SK-N-SH treated with all-trans-retinoic acid at 6 μM for 48 hours (cell line): ENCODE measurements at regions not wholly inside any gene's neighbourhood (a gene's known extent, or its start where the extent isn't known, plus 50 kb on each side); places are given as distances from the start of the nearest gene placed in this dataset.

ENCODE experiments used
- ATAC-seq: fragments of 200-7000 bp; cut with Tn5 transposase; 3 replicates; pipeline ENCODE4 v1.9.1; 2020; ENCODE audit warnings: mild to moderate bottlenecking, moderate library complexity
- BACH2 ChIP-seq: fragments of 250-450 bp; sonication (Bioruptor Pico); IDR thresholded peaks from 2 replicates; pipeline ENCODE4 v1.9.0; 2021; ENCODE audit warnings: mild to moderate bottlenecking, borderline replicate concordance
- ESRRG ChIP-seq: fragments of 250-450 bp; sonication (Bioruptor Pico); IDR thresholded peaks from 2 replicates; pipeline ENCODE4 v1.6.1; 2021; ENCODE audit warnings: mild to moderate bottlenecking
- GLIS3 ChIP-seq: fragments of 250-450 bp; sonication (Bioruptor Pico); IDR thresholded peaks from 2 replicates; pipeline ENCODE4 v1.5.0; 2020; ENCODE audit warnings: mild to moderate bottlenecking, moderate library complexity
- ISL1 ChIP-seq: fragments of 250-450 bp; sonication (Bioruptor Pico); IDR thresholded peaks from 2 replicates; pipeline ENCODE4 v2.1.2; 2022; ENCODE audit warnings: mild to moderate bottlenecking, moderate library complexity
- OSR1 ChIP-seq: fragments of 250-450 bp; sonication (Bioruptor Pico); IDR thresholded peaks from 2 replicates; pipeline ENCODE4 v1.8.0; 2022; ENCODE audit warnings: moderate library complexity, mild to moderate bottlenecking, inconsistent platforms
- PPARA ChIP-seq: fragments of 250-450 bp; sonication (Bioruptor Pico); IDR thresholded peaks from 2 replicates; pipeline ENCODE4 v1.5.0; 2020; ENCODE audit warnings: mild to moderate bottlenecking, borderline replicate concordance
- RARB ChIP-seq: fragments of 250-450 bp; sonication (Bioruptor Pico); IDR thresholded peaks from 2 replicates; pipeline ENCODE4 v1.8.0; 2021; ENCODE audit warnings: mild to moderate bottlenecking, moderate library complexity
- SNAI2 ChIP-seq: fragments of 250-450 bp; sonication (Bioruptor Pico); IDR thresholded peaks from 2 replicates; pipeline ENCODE4 v1.5.0; 2020; ENCODE audit warnings: mild to moderate bottlenecking, moderate library complexity
- TCF4 ChIP-seq: fragments of 250-450 bp; sonication (Bioruptor Pico); IDR thresholded peaks from 2 replicates; pipeline ENCODE4 v1.8.0; 2021; ENCODE audit warnings: mild to moderate bottlenecking, moderate library complexity, borderline replicate concordance
- TOX ChIP-seq: fragments of 250-450 bp; sonication (Bioruptor Pico); IDR thresholded peaks from 2 replicates; pipeline ENCODE4 v1.8.0; 2021; ENCODE audit warnings: mild to moderate bottlenecking, moderate library complexity, borderline replicate concordance
- ZC3H10 ChIP-seq: fragments of 250-450 bp; sonication (Bioruptor Pico); IDR thresholded peaks from 2 replicates; pipeline ENCODE4 v1.5.1; 2021; ENCODE audit warnings: mild to moderate bottlenecking, moderate library complexity
- ZFP30 ChIP-seq: fragments of 450-650 bp; formaldehyde crosslinking; IDR thresholded peaks from 2 replicates; pipeline ENCODE4 v1.5.0; 2022; ENCODE audit warnings: mild to moderate bottlenecking, moderate library complexity
- ZNF565 ChIP-seq: fragments of 450-650 bp; formaldehyde crosslinking; conservative IDR thresholded peaks from 2 replicates; pipeline ENCODE4 v1.5.0; 2020; ENCODE audit warnings: low read depth, mild to moderate bottlenecking, moderate library complexity
- ZNF70 ChIP-seq: fragments of 450-650 bp; formaldehyde crosslinking; IDR thresholded peaks from 2 replicates; pipeline ENCODE4 v1.5.0; 2020; ENCODE audit warnings: mild to moderate bottlenecking, moderate library complexity
- ZNF8 ChIP-seq: fragments of 450-650 bp; formaldehyde crosslinking; IDR thresholded peaks from 2 replicates; pipeline ENCODE4 v1.5.0; 2020; ENCODE audit warnings: mild to moderate bottlenecking, moderate library complexity
- TF ChIP-seq, protein P1 (sequence below): fragments of 250-450 bp; sonication (Bioruptor Pico); IDR thresholded peaks from 2 replicates; pipeline ENCODE4 v1.8.0; 2021; ENCODE audit warnings: low read depth, mild to moderate bottlenecking, moderate library complexity, borderline replicate concordance
- TF ChIP-seq, protein P2 (sequence below): fragments of 250-450 bp; sonication (Bioruptor Pico); IDR thresholded peaks from 2 replicates; pipeline ENCODE4 v1.5.1; 2021; ENCODE audit warnings: mild to moderate bottlenecking, moderate library complexity
- TF ChIP-seq, protein P3 (sequence below): fragments of 250-450 bp; sonication (Bioruptor Pico); IDR thresholded peaks from 2 replicates; pipeline ENCODE4 v1.5.0; 2020; ENCODE audit warnings: mild to moderate bottlenecking, moderate library complexity
- TF ChIP-seq, protein P4 (sequence below): fragments of 250-450 bp; sonication (Bioruptor Pico); IDR thresholded peaks from 2 replicates; pipeline ENCODE4 v1.8.0; 2020; ENCODE audit warnings: mild to moderate bottlenecking, moderate library complexity, borderline replicate concordance
- TF ChIP-seq, protein P5 (sequence below): fragments of 250-450 bp; sonication (Bioruptor Pico); IDR thresholded peaks from 2 replicates; pipeline ENCODE4 v1.5.1; 2020; ENCODE audit warnings: low read depth, mild to moderate bottlenecking, moderate library complexity

DNA sequence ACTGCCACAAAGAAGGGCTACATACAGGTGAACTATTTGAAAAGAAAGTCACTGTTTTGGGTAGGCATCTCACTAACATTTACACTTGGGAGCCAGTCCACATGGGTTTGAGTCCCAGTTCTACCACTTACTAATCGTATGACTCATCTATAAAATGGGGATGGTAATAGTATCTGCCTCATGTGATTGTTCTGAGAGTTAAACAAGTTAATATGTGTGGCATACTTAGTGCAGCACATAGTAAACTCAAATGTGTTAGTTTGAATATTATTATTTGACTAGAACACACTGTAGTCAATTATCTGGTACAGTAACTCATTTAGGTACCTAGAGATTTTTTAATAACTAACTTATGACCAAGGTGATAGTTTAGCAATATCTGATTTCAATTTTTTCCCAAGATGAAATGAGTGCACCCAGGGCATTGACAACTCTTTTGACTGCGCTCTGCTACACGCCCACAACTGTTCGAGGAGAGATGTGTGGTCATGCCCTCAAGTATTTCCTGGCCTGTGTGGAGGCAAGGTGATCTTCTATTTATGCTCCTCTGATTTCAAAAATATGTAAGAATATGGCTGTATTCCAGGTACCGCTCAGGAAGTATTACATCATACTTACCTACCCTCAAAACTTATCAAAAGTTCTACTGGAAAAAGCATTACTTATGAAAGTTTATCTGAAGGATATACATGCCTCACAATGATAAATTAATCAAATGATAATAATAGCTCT, 210.6 kb upstream of the EGLN3 start:
- ATAC-seq = no peak
- no peak for TF ChIP-seq ZNF565 (CRISPR knock-in tag)
- no peak for TF ChIP-seq OSR1 (CRISPR knock-in tag)
- TF ChIP-seq, protein P1, sequence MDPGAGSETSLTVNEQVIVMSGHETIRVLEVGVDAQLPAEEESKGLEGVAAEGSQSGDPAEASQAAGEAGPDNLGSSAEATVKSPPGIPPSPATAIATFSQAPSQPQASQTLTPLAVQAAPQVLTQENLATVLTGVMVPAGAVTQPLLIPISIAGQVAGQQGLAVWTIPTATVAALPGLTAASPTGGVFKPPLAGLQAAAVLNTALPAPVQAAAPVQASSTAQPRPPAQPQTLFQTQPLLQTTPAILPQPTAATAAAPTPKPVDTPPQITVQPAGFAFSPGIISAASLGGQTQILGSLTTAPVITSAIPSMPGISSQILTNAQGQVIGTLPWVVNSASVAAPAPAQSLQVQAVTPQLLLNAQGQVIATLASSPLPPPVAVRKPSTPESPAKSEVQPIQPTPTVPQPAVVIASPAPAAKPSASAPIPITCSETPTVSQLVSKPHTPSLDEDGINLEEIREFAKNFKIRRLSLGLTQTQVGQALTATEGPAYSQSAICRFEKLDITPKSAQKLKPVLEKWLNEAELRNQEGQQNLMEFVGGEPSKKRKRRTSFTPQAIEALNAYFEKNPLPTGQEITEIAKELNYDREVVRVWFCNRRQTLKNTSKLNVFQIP (CRISPR knock-in tag) = no peak
- TF ChIP-seq ZFP30 (CRISPR knock-in tag) = no peak
- no peak for TF ChIP-seq TOX

DNA sequence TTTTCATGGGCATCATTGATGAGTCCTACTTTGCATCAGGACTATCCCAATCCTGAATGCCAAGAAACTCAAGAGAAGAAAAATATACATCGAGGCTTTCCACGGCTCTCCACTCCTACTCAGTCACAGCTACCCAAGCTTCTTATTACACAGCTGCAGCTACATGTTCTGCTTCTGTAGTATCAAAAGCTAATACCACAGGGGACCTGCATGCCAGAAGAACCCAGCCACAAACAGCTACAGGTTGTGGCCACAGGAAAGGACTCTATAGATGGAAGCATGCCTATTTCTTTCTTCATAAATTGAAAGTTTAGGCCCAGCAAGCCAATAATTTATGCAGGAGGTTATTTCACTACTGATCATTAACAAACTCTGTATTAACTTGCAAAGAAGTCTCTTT, 209.7 kb upstream of the EGLN3 start:
- TF ChIP-seq, protein P2, sequence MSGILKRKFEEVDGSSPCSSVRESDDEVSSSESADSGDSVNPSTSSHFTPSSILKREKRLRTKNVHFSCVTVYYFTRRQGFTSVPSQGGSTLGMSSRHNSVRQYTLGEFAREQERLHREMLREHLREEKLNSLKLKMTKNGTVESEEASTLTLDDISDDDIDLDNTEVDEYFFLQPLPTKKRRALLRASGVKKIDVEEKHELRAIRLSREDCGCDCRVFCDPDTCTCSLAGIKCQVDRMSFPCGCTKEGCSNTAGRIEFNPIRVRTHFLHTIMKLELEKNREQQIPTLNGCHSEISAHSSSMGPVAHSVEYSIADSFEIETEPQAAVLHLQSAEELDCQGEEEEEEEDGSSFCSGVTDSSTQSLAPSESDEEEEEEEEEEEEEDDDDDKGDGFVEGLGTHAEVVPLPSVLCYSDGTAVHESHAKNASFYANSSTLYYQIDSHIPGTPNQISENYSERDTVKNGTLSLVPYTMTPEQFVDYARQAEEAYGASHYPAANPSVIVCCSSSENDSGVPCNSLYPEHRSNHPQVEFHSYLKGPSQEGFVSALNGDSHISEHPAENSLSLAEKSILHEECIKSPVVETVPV (CRISPR knock-in tag) = no peak
- TF ChIP-seq ZNF8 (CRISPR knock-in tag) (no peak), PPARA (CRISPR knock-in tag) (no peak), SNAI2 (CRISPR knock-in tag) (no peak), ISL1 (CRISPR knock-in tag) (no peak), TOX (no peak), BACH2 (CRISPR knock-in tag) (no peak), ZNF565 (CRISPR knock-in tag) (no peak), ESRRG (no peak), RARB (CRISPR knock-in tag) (no peak), TCF4 (CRISPR knock-in tag) (no peak), ZNF70 (CRISPR knock-in tag) (no peak), ZFP30 (CRISPR knock-in tag) (no peak), GLIS3 (no peak)
- TF ChIP-seq, protein P1 (CRISPR knock-in tag) = no peak
- TF ChIP-seq, protein P3, sequence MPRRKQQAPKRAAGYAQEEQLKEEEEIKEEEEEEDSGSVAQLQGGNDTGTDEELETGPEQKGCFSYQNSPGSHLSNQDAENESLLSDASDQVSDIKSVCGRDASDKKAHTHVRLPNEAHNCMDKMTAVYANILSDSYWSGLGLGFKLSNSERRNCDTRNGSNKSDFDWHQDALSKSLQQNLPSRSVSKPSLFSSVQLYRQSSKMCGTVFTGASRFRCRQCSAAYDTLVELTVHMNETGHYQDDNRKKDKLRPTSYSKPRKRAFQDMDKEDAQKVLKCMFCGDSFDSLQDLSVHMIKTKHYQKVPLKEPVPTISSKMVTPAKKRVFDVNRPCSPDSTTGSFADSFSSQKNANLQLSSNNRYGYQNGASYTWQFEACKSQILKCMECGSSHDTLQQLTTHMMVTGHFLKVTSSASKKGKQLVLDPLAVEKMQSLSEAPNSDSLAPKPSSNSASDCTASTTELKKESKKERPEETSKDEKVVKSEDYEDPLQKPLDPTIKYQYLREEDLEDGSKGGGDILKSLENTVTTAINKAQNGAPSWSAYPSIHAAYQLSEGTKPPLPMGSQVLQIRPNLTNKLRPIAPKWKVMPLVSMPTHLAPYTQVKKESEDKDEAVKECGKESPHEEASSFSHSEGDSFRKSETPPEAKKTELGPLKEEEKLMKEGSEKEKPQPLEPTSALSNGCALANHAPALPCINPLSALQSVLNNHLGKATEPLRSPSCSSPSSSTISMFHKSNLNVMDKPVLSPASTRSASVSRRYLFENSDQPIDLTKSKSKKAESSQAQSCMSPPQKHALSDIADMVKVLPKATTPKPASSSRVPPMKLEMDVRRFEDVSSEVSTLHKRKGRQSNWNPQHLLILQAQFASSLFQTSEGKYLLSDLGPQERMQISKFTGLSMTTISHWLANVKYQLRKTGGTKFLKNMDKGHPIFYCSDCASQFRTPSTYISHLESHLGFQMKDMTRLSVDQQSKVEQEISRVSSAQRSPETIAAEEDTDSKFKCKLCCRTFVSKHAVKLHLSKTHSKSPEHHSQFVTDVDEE = no peak
- TF ChIP-seq, protein P4, sequence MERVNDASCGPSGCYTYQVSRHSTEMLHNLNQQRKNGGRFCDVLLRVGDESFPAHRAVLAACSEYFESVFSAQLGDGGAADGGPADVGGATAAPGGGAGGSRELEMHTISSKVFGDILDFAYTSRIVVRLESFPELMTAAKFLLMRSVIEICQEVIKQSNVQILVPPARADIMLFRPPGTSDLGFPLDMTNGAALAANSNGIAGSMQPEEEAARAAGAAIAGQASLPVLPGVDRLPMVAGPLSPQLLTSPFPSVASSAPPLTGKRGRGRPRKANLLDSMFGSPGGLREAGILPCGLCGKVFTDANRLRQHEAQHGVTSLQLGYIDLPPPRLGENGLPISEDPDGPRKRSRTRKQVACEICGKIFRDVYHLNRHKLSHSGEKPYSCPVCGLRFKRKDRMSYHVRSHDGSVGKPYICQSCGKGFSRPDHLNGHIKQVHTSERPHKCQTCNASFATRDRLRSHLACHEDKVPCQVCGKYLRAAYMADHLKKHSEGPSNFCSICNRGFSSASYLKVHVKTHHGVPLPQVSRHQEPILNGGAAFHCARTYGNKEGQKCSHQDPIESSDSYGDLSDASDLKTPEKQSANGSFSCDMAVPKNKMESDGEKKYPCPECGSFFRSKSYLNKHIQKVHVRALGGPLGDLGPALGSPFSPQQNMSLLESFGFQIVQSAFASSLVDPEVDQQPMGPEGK (CRISPR knock-in tag) = no peak
- TF ChIP-seq, protein P5, sequence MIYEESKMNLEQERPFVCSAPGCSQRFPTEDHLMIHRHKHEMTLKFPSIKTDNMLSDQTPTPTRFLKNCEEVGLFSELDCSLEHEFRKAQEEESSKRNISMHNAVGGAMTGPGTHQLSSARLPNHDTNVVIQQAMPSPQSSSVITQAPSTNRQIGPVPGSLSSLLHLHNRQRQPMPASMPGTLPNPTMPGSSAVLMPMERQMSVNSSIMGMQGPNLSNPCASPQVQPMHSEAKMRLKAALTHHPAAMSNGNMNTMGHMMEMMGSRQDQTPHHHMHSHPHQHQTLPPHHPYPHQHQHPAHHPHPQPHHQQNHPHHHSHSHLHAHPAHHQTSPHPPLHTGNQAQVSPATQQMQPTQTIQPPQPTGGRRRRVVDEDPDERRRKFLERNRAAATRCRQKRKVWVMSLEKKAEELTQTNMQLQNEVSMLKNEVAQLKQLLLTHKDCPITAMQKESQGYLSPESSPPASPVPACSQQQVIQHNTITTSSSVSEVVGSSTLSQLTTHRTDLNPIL = no peak
- no peak for ATAC-seq

DNA sequence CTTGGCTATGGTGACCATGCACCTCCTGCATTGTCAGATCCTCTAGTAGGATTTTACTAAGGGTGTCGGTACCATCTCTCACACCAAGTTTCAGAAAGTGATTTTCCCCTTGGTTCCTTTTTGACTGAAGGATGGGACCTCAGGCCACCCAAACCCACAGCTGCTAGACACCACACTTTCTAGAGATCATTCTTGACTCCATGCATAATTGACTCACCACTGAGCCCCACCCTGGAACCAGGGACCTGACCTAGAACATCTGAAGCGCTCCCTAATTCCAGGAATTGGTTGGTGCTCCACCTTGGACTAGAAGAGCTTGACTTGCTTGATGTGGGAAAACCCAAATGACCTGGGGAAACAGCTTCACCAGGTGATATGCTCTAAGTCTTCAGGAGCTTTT, 206.8 kb upstream of the EGLN3 start:
- ATAC-seq = no peak
- TF ChIP-seq ZC3H10 (CRISPR knock-in tag) (no peak), GLIS3 (no peak), OSR1 (CRISPR knock-in tag) (no peak)
- TF ChIP-seq, protein P2 (CRISPR knock-in tag) = no peak
- TF ChIP-seq, protein P4 (CRISPR knock-in tag) = no peak
- TF ChIP-seq, protein P5 = no peak
